GM19239 (cell line): ENCODE measurements at regions not wholly inside any gene's neighbourhood (a gene's known extent, or its start where the extent isn't known, plus 50 kb on each side); places are given as distances from the start of the nearest gene placed in this dataset.
A peak's percentile ranks its signal among the peaks of the same experiment; 100 is the strongest.

Experiments used
- DNase-seq: peaks from one replicate; pipeline ENCODE4 v3.0.0; 2011; ENCODE audit warnings: low spot score; ENCODE audit not compliant: insufficient read length
- FAIRE-seq: peaks from 2 replicates; lab custom pipeline; 2011; peaks lifted over from hg19 to GRCh38; lab: Jason Lieb, UNC

GRCh38 chr15:94177112-94177511, 54.2 kb upstream of the MCTP2 start:
- DNase-seq (no peak), FAIRE-seq (no peak)

- DNase-seq (no peak), FAIRE-seq (no peak)
Measured at GRCh38 chr15:94175420-94175819, 55.9 kb upstream of the MCTP2 start.

- FAIRE-seq (peak; percentile 92), DNase-seq (no peak)
Measured at GRCh38 chr15:94174399-94174802, 57.0 kb upstream of the MCTP2 start.

GRCh38 chr15:94168250-94168649, 63.1 kb upstream of the MCTP2 start:
- DNase-seq (no peak), FAIRE-seq (no peak)

- DNase-seq, result no peak
- peak; percentile 11 for FAIRE-seq
Measured at GRCh38 chr15:94164971-94165370, 66.4 kb upstream of the MCTP2 start.

GRCh38 chr15:94164202-94164807, 67.1 kb upstream of the MCTP2 start:
- FAIRE-seq, result peak; percentile 97

GRCh38 chr15:94162939-94163338, 68.4 kb upstream of the MCTP2 start:
- DNase-seq, result no peak
- no peak for FAIRE-seq

More at GRCh38 chr15:94164202-94164807, 67.1 kb upstream of the MCTP2 start:
- peak; percentile 16 for DNase-seq

GRCh38 chr15:94154255-94154654, 77.1 kb upstream of the MCTP2 start:
- FAIRE-seq, result peak; percentile 61
- DNase-seq, result no peak

GRCh38 chr15:94145046-94145445, 86.3 kb upstream of the MCTP2 start:
- no peak for DNase-seq
- no peak for FAIRE-seq

GRCh38 chr15:94141802-94142201, 89.6 kb upstream of the MCTP2 start:
- FAIRE-seq (no peak), DNase-seq (no peak)

- FAIRE-seq, result no peak
- no peak for DNase-seq
Measured at GRCh38 chr15:94135486-94136147, 95.7 kb upstream of the MCTP2 start.

- no peak for FAIRE-seq
Measured at GRCh38 chr15:94131875-94132274, 99.5 kb upstream of the MCTP2 start.

GRCh38 chr15:94130504-94130903, 100.9 kb upstream of the MCTP2 start:
- no peak for FAIRE-seq

More at GRCh38 chr15:94131875-94132274, 99.5 kb upstream of the MCTP2 start:
- DNase-seq, result no peak

GRCh38 chr15:94127006-94127405, 104.4 kb upstream of the MCTP2 start:
- FAIRE-seq (no peak), DNase-seq (no peak)

More at GRCh38 chr15:94130504-94130903, 100.9 kb upstream of the MCTP2 start:
- DNase-seq, result no peak

- DNase-seq (no peak), FAIRE-seq (no peak)
Measured at GRCh38 chr15:94125698-94126097, 105.7 kb upstream of the MCTP2 start.

- no peak for DNase-seq
- no peak for FAIRE-seq
Measured at GRCh38 chr15:94125156-94125555, 106.2 kb upstream of the MCTP2 start.

GRCh38 chr15:94122516-94122915, 108.8 kb upstream of the MCTP2 start:
- no peak for DNase-seq
- no peak for FAIRE-seq

GRCh38 chr15:94119923-94120775, 111.2 kb upstream of the MCTP2 start:
- FAIRE-seq, result peak; percentile 88

GRCh38 chr15:94119298-94119811, 112.0 kb upstream of the MCTP2 start:
- DNase-seq, result no peak
- FAIRE-seq, result no peak

More at GRCh38 chr15:94119923-94120775, 111.2 kb upstream of the MCTP2 start:
- DNase-seq, result peak; percentile 31

- FAIRE-seq, result peak; percentile 48
- DNase-seq, result no peak
Measured at GRCh38 chr15:94110476-94111130, 120.8 kb upstream of the MCTP2 start.
